Hippocampal formation (tissue), 2 donors: ENCODE measurements at regions not wholly inside any gene's neighbourhood (a gene's known extent, or its start where the extent isn't known, plus 50 kb on each side); places are given as distances from the start of the nearest gene placed in this dataset.
"Not testable (repeated sequence)": the region's sequence is repeated elsewhere in the genome, so short reads cannot be mapped to it uniquely, and the experiment has no call there.

Experiments used
- DNase-seq, 2 donors: peaks; one replicate each; lab custom pipeline; 2025; lab: John Stamatoyannopoulos, UW

DNA sequence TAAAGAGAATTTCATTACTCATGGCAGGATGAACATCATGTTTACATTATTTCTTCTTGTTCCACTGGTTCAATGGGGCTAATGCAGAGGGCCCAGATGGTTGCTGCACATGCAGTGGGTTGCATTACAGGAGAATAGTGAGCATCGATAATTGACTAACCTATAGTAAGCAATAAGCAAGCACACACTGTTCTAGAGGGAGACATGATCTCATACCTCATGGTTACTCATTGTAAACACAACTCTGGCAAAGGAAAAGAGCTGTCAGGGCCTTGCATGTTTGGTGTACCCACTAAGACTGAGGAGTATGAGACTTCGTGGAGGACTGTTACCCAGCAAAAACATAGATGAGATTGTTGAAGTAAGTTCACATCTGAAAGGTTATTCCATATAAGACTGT lies 885.6 kb upstream of the VRK2 start:
- no peak for DNase-seq

DNA sequence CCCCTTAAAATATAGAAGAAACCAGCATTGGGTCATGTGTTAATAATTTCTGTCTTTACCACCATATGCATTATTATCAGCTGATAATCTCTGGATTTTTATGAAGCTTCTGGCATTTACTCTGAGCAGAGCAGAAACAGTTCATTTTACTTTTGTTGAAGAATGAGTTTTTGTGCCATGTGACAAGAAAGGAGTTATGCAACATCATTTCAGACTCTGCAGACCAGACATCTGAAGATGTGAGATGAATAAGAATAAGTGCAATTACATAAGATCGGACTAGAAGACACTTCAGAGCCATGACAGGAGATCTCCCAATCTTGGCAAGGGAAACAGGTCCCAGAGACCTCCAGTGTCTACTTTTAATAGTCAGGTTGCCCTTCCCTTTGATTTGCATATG lies 869.4 kb upstream of the VRK2 start:
- no peak for DNase-seq

DNA sequence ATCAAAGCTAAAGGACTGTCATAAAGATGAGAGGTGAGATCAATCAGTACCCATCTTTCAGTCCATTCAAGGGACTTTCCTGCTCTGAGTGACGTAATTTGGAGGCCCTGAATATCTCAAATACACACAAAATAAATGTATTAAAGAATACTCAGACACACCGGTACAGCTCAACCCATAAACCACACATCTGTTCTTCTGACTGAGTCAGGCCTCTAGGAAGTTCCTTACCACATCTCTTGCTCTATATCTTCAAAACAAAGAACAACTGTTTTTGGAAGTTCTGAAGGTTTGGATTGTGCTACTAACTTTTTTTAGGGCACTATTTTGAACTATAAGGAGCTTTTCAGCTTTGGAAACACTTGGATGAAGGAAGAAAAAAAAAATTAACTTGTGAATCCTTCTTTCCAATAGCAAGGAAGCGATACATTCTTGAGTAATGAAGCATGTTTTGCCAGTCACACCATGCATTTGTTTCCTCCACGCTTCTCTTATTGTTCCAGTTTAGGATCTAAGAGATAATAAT lies 866.5 kb upstream of the VRK2 start:
- no peak for DNase-seq

DNA sequence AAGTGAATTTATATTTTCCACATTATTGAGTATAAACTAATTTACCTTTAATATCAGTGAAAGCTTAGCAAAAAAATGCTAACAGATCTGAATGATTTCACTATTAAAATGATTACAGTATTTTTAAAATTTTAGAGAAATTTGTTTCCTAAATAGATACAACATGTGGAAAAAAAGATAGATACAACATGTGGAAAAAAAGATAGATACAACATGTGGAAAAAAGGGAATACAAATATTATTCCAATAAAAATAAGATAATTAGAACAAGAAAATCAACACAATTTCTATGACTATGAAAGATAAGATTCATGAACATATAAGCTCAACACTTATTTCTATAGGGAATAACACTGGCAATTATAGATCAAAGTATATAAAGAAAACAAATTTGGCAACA lies 865.9 kb upstream of the VRK2 start:
- DNase-seq: no peak

DNA sequence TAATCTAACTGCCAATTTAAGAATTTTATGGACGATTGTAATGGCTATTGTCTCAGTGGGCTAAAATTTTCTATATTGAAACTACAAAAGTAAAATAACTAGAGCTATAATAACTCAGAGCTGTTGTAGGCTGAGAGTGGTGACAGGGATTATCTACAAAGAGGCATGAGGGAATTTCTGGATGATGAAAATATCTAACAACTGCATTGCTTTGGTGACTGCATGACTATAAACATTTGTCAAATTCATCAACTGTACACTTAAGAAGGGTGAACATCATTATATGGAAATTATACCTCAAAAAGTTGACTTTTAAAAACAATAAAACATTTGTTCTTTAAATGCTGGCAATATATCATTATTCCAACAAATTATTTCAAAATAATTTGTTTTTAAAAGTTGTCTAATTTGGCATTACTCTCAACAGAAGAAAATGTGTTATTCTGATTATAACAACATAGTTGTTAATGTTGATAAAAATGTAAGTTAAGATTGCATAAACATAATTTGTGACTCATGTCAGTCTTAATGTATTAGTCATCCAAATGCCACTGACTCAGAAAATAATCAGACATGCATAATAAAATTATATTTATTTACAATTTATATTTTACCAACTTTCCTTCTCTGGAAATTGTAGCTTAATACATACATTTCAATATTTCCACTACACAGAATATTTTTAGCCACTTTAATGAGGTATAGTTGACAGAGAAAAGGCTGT lies 865.1 kb upstream of the VRK2 start:
- no peak for DNase-seq

DNA sequence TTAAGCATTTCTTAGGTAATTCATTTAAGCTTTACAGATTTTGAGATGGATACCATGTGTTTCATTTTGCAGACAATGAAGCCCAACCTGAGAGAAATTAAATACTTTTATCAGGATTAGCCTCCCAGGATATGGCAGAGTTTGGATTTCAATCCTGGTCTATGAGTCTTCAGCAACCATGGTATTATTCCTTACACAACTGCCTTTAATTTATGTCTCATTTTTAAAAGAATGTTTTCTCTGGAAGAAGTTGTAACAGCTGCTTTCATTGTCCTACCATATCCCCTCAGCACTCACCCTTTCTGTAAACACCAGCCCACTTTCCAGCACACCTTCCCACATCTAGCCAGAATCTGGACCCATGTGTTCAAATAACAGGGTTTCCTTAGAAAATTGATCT lies 863.7 kb upstream of the VRK2 start:
- DNase-seq: no peak

DNA sequence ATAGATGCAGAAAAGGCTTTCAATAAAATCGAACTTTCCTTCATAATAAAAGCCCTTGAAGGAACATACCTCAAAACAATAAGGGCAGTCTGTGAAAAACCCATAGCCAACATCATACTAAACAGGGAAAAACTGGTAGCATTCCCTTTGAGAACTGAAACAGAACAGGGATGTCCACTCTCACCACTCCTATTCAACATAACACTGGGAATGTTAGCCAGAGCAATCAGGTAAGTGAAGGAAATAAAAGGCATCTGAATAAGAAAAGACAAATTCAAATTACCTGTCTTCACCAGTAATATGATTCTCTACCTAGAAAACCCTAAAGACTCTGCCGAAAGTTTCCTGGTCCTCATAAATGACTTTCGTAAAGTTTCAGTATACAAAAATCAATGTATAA lies 861.0 kb upstream of the VRK2 start:
- no peak for DNase-seq

DNA sequence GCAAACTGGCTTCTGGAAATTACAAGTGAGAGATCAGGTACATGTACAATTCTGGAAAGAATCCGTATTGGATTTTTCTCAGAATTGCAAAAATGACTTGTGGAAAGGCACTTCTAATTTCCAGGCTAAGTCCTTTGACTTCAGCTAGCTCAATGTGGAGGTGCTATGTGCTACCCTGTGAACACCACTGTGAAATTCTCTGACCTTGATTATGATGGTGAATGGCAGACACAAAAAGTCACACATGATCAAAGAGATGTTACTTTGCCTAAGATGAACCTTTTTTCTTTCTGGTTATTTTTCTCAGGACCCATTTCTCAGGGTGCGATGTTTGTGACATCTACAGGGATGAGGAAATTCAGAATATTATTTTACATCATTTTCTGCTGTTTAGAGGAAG lies 856.6 kb upstream of the VRK2 start:
- DNase-seq: no peak

DNA sequence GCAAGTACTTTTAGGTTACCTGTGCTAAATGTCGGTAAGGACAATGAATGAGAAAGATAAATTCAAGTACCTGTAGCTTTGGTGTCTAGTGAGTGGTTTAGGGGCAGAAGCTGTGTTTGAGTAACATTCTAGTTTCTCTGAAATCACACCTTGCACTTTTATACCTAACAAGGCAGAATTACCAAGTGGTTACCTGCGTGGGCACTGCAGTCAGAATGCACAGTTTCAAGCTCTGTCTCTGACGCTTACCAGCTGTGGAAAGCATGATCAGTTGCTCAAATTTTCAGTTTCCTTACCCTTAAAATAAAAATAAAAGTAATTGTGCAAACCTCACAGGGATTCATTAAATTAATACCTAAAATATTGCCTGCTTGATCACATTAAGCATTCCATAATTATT lies 846.9 kb upstream of the VRK2 start:
- DNase-seq: no peak

DNA sequence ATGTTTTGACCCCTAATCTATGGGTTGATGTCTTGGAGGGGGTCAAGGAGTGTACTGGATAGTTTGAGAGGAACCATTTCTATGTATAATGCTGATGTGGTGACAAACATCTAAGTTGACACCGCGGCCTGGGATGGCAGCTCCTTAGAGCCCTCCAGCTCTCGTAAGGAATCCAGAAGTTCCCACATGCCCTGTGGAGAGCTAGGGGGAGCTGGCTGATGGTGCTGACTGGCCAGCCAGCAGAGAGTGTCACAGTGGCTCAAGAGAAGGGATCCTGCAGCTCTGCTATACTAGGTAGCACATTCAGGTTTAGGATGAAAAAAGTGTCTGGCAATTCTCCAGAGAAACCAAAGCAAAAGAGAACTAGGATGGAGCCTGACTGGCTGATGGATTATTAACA lies 842.2 kb upstream of the VRK2 start:
- no peak for DNase-seq

DNA sequence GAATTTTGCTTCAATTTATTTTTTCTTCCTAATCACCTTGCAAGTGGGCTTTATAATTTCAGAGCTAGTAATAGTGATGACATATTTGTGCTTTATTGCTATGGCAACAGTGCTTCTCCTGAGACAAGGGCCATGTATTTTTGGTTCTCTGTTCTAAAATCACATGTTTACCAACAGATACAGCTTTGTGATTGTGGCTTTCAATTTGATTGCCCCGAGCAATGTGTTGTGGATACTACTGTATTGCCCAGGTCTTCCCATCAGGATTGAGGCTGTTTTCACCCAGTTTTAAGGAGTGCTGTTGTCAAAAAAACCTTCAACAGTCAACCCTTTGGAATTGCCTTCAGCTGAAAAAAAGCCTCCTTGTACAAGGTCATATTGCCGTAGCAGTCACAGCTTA lies 841.4 kb upstream of the VRK2 start:
- no peak for DNase-seq

DNA sequence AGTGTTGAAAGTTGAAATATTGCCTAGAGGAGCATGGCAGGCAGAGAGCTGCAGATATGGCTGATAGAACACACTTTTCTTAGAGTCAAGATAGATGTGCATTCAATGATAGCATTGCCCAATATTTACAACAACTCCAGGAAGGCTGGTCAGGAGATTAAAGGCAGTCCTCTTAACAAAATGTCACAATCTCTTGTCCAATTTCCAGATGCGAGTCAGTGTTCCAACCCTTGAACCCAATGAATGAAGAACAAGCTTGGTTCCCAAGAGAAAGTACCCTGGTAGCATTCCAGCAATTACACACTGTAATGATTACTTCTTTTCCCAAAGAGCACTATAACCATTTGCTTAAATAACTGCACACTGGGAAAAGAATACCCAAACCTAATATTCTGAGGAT lies 839.4 kb upstream of the VRK2 start:
- DNase-seq: no peak

DNA sequence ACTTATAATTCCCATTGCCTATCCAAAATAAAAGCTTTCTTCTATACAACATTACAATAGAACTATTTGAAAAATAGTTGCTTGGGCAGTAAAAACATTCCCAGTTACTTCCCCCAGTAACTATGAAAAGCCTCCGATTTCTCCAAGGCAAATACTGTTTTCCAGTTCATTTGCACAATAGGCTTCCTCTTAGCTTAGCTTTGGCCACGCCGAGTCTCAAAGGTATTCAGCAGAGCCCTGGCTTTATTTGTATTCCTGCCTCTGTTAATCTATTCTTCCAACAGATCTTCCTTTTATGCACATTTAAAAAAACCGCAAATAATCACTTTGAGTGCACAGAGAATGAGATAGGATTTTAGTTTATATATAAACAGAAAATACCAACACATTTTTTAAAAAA lies 836.8 kb upstream of the VRK2 start:
- DNase-seq: no peak

DNA sequence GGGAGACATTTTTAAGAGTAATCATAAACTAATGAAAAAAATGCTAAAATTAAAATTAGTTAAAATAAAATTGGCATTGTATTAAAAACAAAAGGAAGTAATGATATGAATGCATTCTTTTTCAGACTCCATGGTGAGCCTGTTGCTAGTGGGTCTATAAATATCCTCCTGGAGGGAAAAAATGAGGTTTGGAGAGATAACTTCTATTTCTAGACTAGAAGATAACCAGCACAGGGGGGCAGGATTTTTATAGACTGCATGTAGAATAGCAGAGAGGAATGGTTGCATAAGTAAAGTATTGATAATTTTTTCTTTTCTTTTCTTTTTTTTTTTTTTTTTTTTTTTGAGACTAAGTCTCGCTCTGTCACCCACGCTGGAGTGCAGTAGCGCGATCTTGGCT lies 835.8 kb upstream of the VRK2 start:
- no peak for DNase-seq

DNA sequence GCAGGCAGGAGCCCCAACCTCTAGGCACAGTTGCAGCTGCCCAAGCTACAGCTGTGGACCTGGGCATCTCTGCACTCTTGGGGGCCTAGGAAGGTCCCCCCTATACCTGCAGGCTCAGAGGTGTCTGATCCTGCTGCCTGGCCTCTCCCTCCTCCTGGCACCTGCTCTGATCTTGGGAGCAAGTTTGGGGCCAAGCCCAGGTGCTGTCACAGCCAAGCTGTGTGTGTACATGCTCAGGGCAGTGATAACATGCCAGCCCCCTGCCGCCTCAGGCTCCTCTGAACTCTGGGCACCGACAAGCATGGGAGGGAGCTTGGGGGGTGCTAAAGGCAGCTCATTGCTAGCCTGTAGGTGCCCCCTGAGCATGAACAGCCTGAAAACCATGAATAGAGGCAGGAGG lies 829.6 kb upstream of the VRK2 start:
- no peak for DNase-seq

DNA sequence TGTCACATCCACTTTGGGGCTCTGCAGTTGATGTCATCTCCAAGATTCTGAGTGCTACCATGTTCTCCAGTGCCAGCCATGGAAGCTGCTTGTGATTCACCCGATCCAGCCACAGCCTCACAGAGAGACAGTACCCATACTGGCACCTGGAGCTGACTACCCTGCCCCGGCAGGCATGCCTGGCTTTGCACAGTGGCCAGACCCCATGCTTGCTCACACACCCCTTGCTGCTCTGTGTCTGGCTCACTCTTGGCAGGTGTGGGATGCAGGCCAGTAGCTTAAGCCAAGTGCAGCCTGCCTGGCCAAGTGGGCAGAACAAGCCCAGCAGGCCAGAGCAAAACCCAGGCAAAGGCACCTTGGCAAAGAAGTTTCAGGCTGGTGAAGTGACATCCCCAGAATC lies 828.4 kb upstream of the VRK2 start:
- DNase-seq: no peak

DNA sequence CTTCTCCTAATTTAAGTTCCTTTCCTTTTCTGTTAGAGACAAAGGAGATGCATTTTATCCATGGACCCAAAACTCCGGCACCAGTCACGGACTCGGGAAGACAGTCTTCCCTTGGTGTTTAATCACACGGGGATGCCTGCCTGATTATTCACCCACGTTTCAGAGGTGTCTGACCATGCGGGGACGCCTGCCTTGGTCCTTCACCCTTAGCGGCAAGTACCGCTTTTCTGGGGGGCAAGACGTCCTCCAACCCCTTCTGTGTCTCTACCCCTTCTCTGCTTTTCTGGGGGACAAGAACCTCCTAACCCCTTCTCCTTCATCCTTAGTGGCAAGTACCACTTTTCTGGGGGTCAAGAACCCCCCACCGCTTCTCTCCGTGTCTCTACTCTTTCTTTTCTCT lies 816.9 kb upstream of the VRK2 start:
- not testable (repeated sequence) for DNase-seq

DNA sequence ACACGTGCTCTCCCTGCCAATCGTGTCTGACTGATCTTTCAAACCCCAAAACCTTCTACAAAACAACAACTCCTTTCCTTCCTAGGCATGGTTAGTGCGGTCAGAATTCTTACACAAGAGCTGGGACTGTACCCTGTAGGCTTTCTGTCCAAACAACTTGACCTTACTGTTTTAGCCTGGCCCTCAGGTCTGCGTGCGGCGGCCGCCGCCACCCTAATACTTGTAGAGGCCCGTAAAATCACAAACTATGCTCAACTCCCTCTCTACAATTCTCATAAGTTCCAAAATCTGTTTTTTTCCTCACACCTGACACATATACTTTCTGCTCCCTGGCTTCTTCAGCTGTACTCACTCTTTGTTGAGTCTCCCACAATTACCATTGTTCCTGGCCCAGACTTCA lies 814.3 kb upstream of the VRK2 start:
- DNase-seq: not testable (repeated sequence)

DNA sequence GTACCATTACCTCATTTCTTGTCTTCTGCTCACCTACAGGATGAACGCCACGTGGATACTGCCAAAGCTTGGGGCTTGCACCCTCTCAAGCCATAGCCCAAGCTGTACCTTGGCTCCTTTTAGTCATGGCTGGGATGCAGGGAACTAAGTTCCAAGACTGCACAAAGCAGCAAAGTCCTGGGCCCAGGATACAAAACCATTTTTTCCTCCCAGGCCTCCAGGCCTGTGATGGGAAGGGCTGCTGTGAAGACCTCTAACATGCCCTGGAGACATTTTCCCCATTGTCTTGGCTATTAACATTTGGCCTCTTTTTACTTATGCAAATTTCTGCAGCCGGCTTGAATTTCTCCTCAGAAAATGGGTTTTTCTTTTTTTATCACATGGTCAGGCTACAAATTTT lies 795.1 kb upstream of the VRK2 start:
- DNase-seq: not testable (repeated sequence)

DNA sequence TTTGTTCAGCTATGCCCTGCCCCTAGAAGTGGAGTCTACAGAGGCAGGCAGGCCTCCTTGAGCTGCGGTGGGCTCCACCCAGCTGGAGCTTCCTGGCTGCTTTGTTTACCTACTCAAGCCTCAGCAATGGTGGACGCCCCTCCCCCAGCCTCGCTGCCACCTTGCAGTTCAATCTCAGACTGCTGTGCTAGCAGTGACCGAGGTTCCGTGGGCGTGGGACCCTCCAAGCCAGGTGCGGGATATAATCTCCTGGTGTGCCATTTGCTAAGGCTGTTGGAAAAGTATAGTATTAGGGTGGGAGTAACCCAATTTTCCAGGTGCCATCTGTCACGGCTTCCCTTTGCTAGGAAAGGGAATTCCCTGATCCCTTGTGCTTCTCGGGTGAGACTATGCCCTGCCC lies 770.2 kb upstream of the VRK2 start:
- DNase-seq: not testable (repeated sequence)

DNA sequence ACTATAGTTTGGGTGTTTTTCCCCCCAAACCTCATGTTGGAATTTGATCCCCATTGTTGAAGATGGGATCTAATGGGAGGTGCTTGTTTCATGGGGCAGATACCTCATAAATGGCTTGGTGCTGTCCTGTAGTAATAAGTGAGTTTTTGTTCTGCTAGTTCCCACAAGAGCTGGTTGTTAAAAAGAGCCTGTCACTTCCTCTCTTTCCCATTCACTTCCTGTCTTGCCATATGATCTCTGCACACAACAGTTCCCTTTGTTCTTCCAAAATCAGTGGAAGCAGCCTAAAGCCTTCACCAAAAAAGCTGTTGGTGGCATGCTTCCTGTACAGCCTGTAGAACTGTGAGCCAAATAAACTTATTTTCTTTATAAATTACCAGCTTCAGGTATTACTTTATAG lies 768.2 kb upstream of the VRK2 start:
- no peak for DNase-seq

DNA sequence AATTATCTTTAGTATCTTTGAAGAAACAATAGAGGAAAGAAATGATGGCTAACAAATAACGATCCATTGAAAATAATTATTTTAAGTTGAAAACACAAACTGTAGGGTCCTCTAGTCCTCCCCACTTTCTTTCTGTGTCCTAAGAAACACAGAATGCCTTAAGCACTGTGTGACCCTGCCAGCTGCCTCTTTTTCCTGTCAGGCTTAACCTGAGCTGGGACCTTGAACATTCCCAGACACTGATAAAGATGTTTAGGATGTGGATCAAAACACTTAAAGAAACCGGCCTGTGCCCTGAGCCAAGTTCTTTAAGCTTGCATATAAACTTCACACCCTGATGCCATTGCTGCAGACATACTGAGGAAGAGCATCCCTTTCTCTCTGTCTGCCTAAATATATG lies 755.4 kb upstream of the VRK2 start:
- DNase-seq: no peak

DNA sequence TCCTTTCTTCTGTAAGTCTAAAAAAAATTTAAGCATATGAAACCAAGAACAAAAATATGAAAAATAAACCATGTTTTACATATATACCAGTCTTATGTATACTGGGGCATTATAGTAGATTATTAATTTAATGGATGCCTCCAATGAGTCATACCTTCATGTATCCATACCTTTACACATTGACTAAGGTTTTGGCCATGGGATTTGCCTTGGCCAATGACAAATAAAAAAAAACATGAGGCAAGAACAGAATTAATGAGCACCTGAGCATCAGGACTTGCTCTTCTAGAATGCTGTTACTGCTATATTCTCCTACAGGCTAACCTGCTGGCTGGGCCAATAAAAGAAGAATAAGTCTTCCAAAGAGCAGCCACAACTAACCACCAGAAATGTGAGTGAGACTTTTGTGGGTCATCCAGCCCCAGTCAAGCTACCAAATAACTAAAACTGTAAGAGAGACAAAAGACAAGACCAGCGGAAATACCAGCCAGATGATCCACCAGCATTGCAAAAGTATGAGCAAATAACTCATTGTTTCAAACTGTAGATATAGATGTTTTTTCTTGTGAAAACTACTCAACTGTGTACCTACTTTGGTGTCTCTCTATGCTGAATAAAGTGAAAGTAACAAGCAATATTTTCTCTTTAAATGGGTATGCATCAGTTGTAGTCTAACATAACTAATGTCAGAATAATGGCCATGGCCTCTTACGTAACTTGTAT lies 749.6 kb upstream of the VRK2 start:
- no peak for DNase-seq

DNA sequence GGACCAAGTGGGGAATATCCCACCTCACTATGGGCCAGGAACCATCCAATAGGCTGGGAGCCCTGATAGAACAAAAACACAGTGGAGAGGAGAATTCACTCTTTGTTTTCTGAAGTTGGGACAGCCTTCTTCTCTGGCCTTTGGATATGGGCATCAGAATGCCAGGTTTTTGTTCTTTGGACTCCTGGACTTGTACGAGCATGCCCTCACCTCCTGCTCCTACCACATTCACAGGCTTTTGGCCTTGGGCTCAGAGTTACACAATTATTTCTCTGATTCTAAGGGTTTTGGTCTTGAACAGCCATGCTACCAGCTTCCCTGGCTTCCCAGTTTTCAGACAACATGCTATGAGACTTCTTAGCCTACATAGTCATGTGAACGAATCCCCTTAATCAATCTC lies 732.9 kb upstream of the VRK2 start:
- DNase-seq: no peak
